ENCODE measurements at regions not wholly inside any gene's neighbourhood (a gene's known extent, or its start where the extent isn't known, plus 50 kb on each side); places are given as distances from the start of the nearest gene placed in this dataset.

DNA sequence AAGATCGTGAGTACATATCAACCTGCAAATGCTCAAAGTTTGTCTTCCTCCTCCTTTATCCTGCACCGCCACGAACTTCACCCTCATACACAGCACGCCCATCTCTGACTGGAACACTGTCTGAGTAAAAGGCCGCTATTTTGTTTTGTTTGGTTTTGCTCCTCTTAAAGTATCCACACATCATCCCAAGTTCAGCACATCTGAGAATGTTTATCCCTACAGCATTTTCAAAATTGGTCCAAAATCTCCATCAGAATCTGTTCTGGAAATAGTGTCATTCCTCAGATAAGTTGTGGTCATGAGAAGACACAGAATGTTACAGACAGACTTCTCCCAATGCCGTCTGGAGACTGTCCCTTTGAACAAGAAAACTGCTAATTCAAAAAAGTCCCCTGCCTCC lies 251.6 kb upstream of the ARID1B start:
- no peak overlapping the region for H3K27ac Mint-ChIP-seq (ENCODE audit: unreplicated experiment)
- no peak for DNase-seq (ENCODE audit: low read depth, low spot score)
- H3K4me3 Mint-ChIP-seq = no peak overlapping the region
- H3K9me3 Mint-ChIP-seq = no peaks in the 10 kb centered on the region
- TF ChIP-seq, protein P1, sequence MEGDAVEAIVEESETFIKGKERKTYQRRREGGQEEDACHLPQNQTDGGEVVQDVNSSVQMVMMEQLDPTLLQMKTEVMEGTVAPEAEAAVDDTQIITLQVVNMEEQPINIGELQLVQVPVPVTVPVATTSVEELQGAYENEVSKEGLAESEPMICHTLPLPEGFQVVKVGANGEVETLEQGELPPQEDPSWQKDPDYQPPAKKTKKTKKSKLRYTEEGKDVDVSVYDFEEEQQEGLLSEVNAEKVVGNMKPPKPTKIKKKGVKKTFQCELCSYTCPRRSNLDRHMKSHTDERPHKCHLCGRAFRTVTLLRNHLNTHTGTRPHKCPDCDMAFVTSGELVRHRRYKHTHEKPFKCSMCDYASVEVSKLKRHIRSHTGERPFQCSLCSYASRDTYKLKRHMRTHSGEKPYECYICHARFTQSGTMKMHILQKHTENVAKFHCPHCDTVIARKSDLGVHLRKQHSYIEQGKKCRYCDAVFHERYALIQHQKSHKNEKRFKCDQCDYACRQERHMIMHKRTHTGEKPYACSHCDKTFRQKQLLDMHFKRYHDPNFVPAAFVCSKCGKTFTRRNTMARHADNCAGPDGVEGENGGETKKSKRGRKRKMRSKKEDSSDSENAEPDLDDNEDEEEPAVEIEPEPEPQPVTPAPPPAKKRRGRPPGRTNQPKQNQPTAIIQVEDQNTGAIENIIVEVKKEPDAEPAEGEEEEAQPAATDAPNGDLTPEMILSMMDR (conservative IDR thresholded peaks at IDR 0.05) = no peak
- peaks cover 5% of the 10 kb centered on the region for H3K36me3 Mint-ChIP-seq (ENCODE audit: low read depth)
- no peaks in the 10 kb centered on the region for H3K27me3 Mint-ChIP-seq (ENCODE audit: low read depth)
- H3K4me1 Mint-ChIP-seq = no peaks in the 10 kb centered on the region

DNA sequence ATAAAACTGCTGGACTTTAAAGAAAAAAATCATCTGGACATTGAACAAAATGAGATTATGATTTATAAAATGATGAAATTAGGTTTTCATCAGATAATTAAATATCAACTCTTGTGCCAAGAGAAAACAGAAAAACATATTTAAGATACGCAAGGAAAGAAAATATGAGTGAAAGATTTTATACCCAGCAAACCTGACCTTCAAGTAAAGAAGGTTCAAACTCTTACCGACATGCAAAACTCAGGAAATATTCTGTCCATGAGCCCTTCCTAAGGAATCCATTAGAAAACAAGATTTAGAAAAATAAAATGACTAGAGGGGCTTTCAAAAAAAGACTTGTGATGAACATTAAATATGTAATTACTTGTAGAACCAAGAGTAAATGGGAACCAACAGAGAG lies 257.2 kb upstream of the ARID1B start:
- Mint-ChIP-seq H3K27ac (ENCODE audit: unreplicated experiment) (no peak overlapping the region), H3K36me3 (ENCODE audit: low read depth) (peaks cover 14% of the 10 kb centered on the region), H3K27me3 (ENCODE audit: low read depth) (no peaks in the 10 kb centered on the region), H3K4me1 (no peaks in the 10 kb centered on the region), H3K9me3 (peaks cover 13% of the 10 kb centered on the region), H3K4me3 (no peak overlapping the region)
- DNase-seq (ENCODE audit: low read depth, low spot score) = no peak
- TF ChIP-seq, protein P1 (conservative IDR thresholded peaks at IDR 0.05) = no peak

DNA sequence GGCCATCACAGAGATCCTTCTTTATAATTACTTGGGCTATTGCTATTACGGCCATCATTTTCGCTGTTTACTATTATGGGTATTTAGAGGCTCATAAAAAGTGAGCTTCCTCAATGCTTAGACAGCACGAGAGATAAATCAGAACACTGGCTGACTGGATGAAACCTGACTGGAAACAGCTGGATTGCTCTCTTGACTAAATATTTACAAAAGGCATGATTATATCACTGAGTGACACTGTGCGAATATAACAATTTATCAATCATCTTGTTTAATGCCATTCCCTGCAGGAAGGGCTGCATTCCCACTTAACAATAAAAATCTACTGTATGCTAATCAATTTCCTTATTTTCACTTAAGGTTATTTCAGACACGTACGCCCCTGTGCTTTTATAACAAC lies 260.1 kb upstream of the ARID1B start:
- no peaks in the 10 kb centered on the region for H3K27me3 Mint-ChIP-seq (ENCODE audit: low read depth)
- H3K36me3 Mint-ChIP-seq (ENCODE audit: low read depth) = peaks cover 10% of the 10 kb centered on the region
- TF ChIP-seq, protein P1 (conservative IDR thresholded peaks at IDR 0.05) = no peak
- H3K27ac Mint-ChIP-seq (ENCODE audit: unreplicated experiment) = no peak overlapping the region
- peaks cover 13% of the 10 kb centered on the region for H3K9me3 Mint-ChIP-seq
- no peak overlapping the region for H3K4me3 Mint-ChIP-seq
- H3K4me1 Mint-ChIP-seq = no peaks in the 10 kb centered on the region
- DNase-seq (ENCODE audit: low read depth, low spot score) = no peak

DNA sequence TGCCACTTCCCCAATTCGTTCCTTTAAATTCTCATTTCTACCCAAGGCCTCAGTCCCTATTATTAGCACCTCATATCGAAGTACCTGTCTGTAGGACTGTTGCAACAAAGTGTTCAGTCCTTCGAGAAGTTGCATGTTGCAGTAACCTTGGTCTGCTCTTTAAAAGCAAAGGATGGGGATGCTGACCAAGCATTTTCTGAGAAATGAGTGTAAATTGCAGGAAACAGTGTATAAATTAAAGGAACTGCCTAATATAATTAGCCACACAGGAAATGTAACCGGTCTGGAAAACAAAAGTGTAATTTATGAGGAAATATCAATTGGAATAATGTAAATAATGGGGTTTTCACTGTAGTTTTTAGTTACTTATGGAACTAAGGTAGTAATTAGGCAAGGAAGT lies 261.9 kb upstream of the ARID1B start:
- TF ChIP-seq, protein P1 (conservative IDR thresholded peaks at IDR 0.05) = no peak
- peaks cover 8% of the 10 kb centered on the region for H3K36me3 Mint-ChIP-seq (ENCODE audit: low read depth)

DNA sequence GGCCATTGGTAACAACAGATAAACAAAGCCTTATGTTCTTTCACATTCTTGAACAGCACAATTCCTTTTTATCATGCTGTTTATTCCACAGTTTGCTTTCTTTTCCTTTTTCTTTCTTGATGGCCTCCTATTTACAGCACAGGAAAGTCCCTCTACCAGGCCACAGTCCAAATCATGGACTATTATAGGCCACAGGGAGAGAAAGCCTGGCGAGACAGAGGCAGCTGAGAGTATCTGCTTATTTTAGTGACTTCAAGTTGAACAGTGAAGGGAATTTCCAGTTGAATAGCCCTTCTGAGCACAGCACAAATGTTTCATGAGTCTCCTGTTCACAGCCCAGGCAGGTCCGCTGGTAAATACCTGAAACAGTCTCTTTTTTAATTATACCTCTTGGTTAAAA lies 263.7 kb upstream of the ARID1B start:
- no peaks in the 10 kb centered on the region for H3K4me1 Mint-ChIP-seq
- peaks cover 5% of the 10 kb centered on the region for H3K9me3 Mint-ChIP-seq
- TF ChIP-seq, protein P1 (conservative IDR thresholded peaks at IDR 0.05) = no peak
- DNase-seq (ENCODE audit: low read depth, low spot score) = no peak
- H3K4me3 Mint-ChIP-seq = no peak overlapping the region
- H3K27ac Mint-ChIP-seq (ENCODE audit: unreplicated experiment) = no peak overlapping the region
- no peaks in the 10 kb centered on the region for H3K27me3 Mint-ChIP-seq (ENCODE audit: low read depth)
- H3K36me3 Mint-ChIP-seq (ENCODE audit: low read depth) = peaks cover 2% of the 10 kb centered on the region

More for the DNA sequence above, 261.9 kb upstream of the ARID1B start:
- no peaks in the 10 kb centered on the region for H3K27me3 Mint-ChIP-seq (ENCODE audit: low read depth)
- H3K4me1 Mint-ChIP-seq = no peaks in the 10 kb centered on the region
- peaks cover 12% of the 10 kb centered on the region for H3K9me3 Mint-ChIP-seq
- no peak for DNase-seq (ENCODE audit: low read depth, low spot score)
- no peak overlapping the region for H3K4me3 Mint-ChIP-seq
- no peak overlapping the region for H3K27ac Mint-ChIP-seq (ENCODE audit: unreplicated experiment)

DNA sequence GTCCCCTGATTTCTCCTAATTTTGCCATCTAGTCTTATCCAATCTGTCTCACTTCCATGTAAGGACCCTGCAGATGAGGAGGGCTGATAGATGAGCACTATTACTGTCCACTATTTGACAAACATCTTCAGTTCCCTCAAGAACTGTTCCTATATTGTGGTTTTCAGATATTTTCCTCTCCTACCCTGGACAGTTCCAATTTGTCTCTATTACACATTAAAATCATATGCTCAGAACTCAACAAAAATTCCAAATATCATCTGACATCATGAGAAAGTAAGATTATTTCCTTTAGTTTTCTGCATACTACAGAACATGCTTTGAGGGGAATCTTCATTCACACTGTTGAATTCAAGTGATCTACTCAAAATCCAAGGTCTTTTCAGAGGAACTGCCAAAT lies 265.6 kb upstream of the ARID1B start:
- Mint-ChIP-seq H3K36me3 (ENCODE audit: low read depth) (no peaks in the 10 kb centered on the region), H3K4me1 (no peaks in the 10 kb centered on the region), H3K4me3 (no peak overlapping the region), H3K9me3 (no peaks in the 10 kb centered on the region), H3K27ac (ENCODE audit: unreplicated experiment) (no peak overlapping the region), H3K27me3 (ENCODE audit: low read depth) (no peaks in the 10 kb centered on the region)
- no peak for DNase-seq (ENCODE audit: low read depth, low spot score)
- TF ChIP-seq, protein P1 (conservative IDR thresholded peaks at IDR 0.05) = no peak
